ENCODE measurements at regions not wholly inside any gene's neighbourhood (a gene's known extent, or its start where the extent isn't known, plus 50 kb on each side); places are given as distances from the start of the nearest gene placed in this dataset.

DNA sequence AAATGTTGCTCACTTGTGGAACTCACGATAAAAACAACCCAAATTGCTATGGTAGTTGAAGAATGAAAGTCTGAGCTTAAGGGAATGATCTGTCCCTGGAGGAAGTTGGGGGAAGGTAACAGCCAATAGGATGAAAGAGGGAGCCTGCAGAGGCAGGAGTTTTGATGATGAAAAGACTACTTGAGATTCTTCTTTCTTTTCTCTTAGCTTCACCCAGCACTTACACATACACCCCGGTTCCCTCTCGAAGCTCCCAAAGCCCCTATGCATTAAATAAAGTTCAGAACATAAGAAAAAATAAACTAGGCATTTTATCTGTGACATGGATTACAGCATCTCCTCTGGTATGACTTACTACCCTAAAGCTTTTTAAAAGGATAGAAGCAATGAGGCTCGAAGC is 122.9 kb upstream of the GATB start:
- DNase-seq (ENCODE audit: extremely low spot score), result no peak
- Histone ChIP-seq H3K4me1 (ENCODE audit: insufficient read depth) (no peaks in the 10 kb centered on the region), H3K36me3 (ENCODE audit: insufficient read depth) (no peaks in the 10 kb centered on the region), H3K27ac (ENCODE audit: low read depth) (no peak overlapping the region), H3K4me3 (ENCODE audit: low read depth, low read length) (no peak overlapping the region)
- WGBS, result 71% methylated on average over 4 of the region's 4 CpGs

DNA sequence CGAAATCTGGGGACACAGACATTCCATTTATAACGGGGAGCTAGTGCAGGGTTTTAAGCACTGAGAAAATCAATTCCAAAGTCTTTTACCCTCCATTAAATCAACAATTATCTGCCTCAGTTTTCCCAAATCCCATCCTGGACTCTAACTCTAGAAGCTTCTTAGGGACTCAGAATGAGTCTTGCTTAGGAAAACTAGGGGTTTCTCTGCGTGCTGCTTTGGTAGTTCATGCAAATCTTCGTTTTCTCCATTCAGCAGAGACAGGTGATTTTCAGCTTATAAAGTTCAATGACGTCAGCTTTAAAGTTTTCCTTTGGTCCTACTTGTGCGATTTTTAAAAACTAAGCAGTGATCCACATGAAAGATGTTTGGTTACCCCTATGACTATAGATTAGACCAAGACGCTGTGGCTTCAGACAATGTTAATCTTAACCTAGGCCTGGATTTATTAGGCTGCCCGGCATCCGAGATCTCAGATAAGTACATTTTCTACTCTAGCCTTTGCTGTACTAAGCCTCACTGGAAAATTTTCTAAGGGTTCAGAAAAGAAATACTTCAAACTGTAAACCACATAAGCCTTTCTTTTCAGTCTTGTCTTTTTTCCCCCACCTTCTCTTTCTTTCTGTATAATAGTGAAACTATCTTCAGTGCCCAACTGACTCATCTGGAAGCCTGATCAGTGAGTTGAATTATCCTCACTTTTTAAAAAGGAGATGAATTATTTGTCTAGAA is 121.4 kb upstream of the GATB start:
- DNase-seq (ENCODE audit: extremely low spot score), result no peak
- no peaks in the 10 kb centered on the region for H3K4me1 ChIP-seq (ENCODE audit: insufficient read depth)

DNA sequence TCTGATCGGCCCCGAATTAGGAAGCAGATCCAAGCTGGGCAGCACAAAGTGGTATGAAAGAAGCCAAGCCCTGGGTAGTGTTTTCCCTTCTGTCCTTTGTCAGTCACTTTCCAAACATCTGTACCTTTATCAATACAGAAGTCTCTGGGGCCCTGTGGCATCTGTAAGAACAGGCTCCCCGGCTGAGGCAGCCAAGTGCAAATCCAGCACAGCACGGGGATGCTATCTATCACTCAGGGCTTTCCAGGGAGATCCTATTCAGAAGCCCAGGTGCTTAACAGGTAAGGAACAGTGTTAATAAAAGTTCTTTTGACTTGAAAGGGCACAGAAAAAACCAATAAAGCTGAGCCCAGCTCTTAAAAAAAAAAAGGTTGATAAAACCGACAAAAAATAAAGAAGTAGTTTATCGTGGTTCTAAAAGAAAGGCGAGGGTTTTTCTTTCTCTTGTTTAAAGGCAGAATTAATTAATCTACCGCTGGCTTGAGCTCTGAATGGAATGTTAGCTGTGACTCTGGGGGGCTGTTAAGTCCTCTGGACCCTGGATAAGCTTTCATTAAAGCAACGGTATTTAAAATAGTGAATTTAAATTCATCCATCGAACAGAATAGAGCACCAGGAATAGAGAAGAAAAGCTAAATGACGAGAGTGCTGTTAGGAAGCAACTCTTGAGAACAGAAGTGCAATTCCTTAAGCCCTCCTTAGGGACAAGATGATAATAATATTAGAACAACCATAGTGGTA is 119.1 kb upstream of the GATB start:
- Histone ChIP-seq H3K4me1 (ENCODE audit: insufficient read depth) (no peaks in the 10 kb centered on the region), H3K36me3 (ENCODE audit: insufficient read depth) (no peaks in the 10 kb centered on the region), H3K4me3 (ENCODE audit: low read depth, low read length) (no peak overlapping the region), H3K27ac (ENCODE audit: low read depth) (no peak overlapping the region)
- DNase-seq (ENCODE audit: extremely low spot score), result no peak
- WGBS, result 71% methylated on average over 11 of the region's 11 CpGs

More for the DNA sequence above, 121.4 kb upstream of the GATB start:
- H3K36me3 ChIP-seq (ENCODE audit: insufficient read depth), result no peaks in the 10 kb centered on the region
- H3K27ac ChIP-seq (ENCODE audit: low read depth), result no peak overlapping the region
- no peak overlapping the region for H3K4me3 ChIP-seq (ENCODE audit: low read depth, low read length)
- WGBS, result 65% methylated on average over 9 of the region's 9 CpGs

DNA sequence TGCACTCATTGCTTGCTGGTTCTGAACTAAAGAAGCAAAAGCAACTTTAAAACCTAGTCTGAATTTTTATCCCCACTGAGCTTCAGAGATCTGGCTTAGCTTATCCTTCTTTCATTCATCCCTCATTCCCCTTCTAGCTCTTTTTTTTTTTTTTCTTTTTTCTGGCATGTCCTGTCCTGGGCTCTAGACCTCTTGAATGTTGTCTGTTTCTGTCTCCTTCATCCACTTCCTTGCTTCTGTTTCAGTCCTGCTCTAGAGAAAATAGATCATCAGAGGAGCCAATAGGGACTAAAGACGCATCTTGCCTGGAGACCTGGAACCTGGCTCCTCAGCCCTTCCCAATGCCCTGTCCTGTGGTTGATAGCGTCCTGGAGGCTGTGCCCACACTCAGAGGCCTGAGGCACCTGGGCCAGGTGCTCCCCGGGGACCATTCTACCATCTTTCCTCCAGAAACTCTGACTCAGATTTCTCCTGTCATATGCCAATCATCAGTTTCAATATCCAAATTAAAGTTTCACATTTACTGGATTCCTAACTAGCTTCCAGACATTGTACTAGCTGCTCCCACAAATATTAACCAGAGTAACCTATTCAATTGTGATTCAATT is 115.7 kb upstream of the GATB start:
- WGBS, result 91% methylated on average over 3 of the region's 3 CpGs
- no peak overlapping the region for H3K4me3 ChIP-seq (ENCODE audit: low read depth, low read length)
- no peak for DNase-seq (ENCODE audit: extremely low spot score)
- no peaks in the 10 kb centered on the region for H3K36me3 ChIP-seq (ENCODE audit: insufficient read depth)
- no peaks in the 10 kb centered on the region for H3K4me1 ChIP-seq (ENCODE audit: insufficient read depth)
- no peak overlapping the region for H3K27ac ChIP-seq (ENCODE audit: low read depth)

DNA sequence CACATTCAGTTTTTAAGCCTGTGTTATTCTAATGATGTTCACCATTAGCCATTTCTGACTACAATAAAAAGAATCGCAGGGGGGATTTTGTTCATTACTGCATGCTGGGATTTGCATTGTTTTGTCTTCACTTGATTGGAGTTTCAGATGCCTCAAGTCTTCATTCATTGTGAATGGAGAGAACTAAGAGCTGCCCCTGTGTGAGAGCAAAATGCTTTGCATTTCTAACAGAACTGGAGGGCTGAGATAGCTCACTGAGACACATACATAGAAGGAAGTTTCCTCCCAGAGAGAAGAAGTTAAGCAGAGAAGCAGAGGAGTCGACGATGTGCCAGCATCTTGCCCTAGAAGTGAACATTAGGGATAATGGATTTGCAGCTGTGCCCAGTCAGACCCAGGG is 113.5 kb upstream of the GATB start:
- Histone ChIP-seq H3K4me1 (ENCODE audit: insufficient read depth) (no peaks in the 10 kb centered on the region), H3K4me3 (ENCODE audit: low read depth, low read length) (no peak overlapping the region), H3K27ac (ENCODE audit: low read depth) (no peak overlapping the region), H3K36me3 (ENCODE audit: insufficient read depth) (no peaks in the 10 kb centered on the region)
- no peak for DNase-seq (ENCODE audit: extremely low spot score)
- WGBS, result 51% methylated on average over 3 of the region's 3 CpGs

DNA sequence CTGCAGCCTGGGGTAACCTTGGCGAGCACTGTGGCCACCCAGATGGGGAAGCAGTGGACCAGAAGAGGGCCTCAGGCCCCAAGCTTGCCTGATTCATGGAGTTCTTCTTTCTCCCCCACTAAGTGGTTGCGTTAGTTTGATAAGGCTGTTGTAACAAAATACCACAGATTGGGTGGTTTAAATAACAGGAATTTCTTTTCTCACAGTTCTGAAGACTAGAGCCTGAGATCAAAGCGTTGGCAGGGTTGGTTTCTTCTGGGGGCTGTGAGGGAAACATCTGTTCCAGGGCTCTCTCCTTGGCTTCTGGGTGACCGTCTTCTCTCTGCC is 105.7 kb upstream of the GATB start:
- Histone ChIP-seq H3K4me3 (ENCODE audit: low read depth, low read length) (no peak overlapping the region), H3K27ac (ENCODE audit: low read depth) (no peak overlapping the region), H3K4me1 (ENCODE audit: insufficient read depth) (no peaks in the 10 kb centered on the region), H3K36me3 (ENCODE audit: insufficient read depth) (no peaks in the 10 kb centered on the region)
- WGBS, result 75% methylated on average over 4 of the region's 4 CpGs
- DNase-seq (ENCODE audit: extremely low spot score), result no peak

DNA sequence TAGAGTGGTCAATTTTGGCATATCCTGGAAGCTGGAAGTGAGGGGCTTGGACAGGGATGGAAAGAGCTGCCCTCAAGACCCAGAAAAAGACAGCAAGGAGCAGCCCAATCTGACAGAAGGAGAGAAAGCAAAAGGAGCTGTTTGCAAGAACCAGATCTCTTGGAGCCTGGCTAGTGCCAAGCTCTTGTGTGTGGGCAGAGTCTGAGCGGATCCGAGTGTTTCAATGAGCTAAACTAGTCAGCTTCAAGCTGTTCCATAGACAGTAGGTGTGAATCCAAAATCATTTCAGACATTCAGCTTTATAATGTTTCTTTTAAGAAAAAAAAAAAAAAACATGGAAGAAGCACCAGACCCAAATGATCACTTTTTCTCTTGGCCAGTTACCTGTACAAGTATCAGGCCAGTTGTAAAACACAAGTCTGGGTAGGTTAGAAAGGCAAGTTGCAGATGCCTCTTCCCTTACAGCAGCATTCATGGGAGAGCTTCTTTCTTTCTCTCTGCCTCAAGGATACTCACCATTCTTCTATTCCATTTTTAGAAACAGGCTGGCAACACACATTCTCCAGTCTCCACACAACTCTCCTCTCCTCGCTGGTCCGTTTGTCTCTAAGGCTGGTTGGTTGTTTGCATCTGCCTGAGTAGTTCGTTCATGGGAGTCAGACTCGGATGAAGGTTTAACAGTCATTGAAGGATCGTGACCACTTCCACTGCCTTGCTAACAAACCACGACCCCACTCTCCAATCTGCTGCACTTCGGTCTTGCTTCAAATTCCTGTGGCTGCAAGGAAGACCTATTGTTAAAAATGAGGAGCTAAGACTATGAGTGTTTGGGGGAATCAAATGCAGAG is 105.2 kb upstream of the GATB start:
- H3K4me1 ChIP-seq (ENCODE audit: insufficient read depth), result no peaks in the 10 kb centered on the region
- H3K36me3 ChIP-seq (ENCODE audit: insufficient read depth), result no peaks in the 10 kb centered on the region
- no peak overlapping the region for H3K4me3 ChIP-seq (ENCODE audit: low read depth, low read length)
- no peak for DNase-seq (ENCODE audit: extremely low spot score)
- 75% methylated on average over 9 of the region's 9 CpGs for WGBS
- H3K27ac ChIP-seq (ENCODE audit: low read depth), result no peak overlapping the region

DNA sequence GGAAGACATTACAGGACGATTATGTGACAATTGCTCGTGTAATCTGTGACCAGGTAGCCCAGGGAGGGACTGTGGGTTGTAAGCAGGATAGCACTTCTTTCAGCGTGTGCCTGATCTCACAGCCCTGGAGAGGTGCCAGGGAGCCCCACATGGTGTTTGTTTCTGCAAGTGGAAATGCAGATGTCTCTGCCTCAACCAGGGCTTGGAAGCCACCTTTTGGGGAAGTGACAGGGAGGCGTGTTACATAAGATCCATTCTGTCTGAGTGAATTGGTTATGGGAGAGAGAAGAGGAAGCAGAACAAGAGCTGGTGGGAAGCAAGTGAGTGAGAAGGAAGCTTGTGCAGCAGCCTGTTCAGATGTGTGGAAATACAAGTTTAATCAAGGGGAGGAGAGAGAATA is 104.5 kb upstream of the GATB start:
- no peak overlapping the region for H3K4me3 ChIP-seq (ENCODE audit: low read depth, low read length)
- no peaks in the 10 kb centered on the region for H3K4me1 ChIP-seq (ENCODE audit: insufficient read depth)
- 25% methylated on average over 4 of the region's 4 CpGs for WGBS
- DNase-seq (ENCODE audit: extremely low spot score), result no peak
- H3K36me3 ChIP-seq (ENCODE audit: insufficient read depth), result no peaks in the 10 kb centered on the region
- H3K27ac ChIP-seq (ENCODE audit: low read depth), result no peak overlapping the region

DNA sequence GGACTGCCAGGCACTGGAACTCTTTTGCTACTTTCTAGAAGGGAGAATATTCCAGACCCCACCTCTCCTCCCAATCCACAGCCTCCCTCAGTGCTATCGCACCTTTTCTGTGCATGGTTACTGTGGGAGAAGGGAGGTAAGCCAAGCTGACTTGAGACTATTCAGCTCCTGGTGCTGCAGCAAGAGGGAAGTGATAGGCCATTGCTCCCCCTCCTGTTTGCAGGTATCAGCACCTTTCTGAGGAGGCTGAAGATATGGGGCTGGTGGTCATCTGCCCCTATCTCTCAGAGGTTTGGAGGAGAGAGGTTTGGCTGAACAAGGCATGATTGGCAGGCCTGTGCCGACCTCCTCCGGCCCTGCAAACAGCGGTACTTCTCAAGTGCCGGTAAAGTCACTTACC is 103.3 kb upstream of the GATB start:
- Histone ChIP-seq H3K4me1 (ENCODE audit: insufficient read depth) (no peaks in the 10 kb centered on the region), H3K36me3 (ENCODE audit: insufficient read depth) (no peaks in the 10 kb centered on the region), H3K4me3 (ENCODE audit: low read depth, low read length) (no peak overlapping the region), H3K27ac (ENCODE audit: low read depth) (no peak overlapping the region)
- DNase-seq (ENCODE audit: extremely low spot score), result no peak
- WGBS, result 96% methylated on average over 5 of the region's 5 CpGs

DNA sequence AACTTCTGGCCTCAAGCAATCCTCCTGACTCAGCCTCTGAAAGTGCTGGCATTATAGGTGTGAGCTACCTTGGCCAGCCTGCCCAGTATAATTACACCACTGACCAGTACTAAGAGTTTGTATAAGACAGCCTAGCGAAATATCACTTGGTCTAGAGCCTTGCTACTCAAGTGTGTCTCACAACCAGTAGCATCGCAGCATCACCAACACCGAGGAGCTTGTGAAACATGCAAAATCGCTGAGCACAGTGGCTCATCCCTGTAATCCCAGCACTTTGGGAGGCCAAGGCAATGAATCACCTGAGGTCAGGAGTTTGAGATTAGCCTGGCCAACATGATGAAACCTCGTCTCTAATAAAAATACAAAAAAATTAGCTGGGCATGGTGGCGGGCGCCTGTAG is 102.0 kb upstream of the GATB start:
- WGBS, result 86% methylated on average over 7 of the region's 7 CpGs
- no peak for DNase-seq (ENCODE audit: extremely low spot score)
- Histone ChIP-seq H3K4me1 (ENCODE audit: insufficient read depth) (no peaks in the 10 kb centered on the region), H3K27ac (ENCODE audit: low read depth) (no peak overlapping the region), H3K36me3 (ENCODE audit: insufficient read depth) (no peaks in the 10 kb centered on the region), H3K4me3 (ENCODE audit: low read depth, low read length) (no peak overlapping the region)

DNA sequence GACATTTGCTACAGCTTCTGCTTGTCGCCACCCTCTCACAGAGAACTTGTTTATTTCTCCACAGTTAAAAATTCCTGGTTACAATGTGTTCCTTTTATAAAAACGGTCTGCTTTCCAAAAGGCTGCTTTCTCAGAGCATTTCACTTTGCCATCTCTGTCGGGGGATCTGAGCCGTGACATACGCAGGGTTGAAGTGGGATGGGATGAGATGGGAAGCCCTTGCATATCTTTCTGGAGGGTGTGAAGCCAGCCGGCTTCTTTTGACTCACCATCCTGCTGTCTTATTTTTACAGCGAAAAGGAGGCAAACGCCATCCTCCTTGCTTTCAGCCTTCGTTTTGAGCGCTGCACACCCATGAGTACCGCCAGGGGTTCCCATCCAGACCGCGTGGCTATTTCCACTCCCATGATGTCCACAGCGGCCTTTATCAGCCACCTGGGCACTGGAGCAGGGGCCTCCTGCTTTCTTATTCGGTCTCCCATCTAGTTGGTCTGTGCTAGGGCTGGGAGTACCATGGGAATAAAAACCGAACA is 99.8 kb upstream of the GATB start:
- Histone ChIP-seq H3K4me1 (ENCODE audit: insufficient read depth) (no peaks in the 10 kb centered on the region), H3K36me3 (ENCODE audit: insufficient read depth) (no peaks in the 10 kb centered on the region), H3K4me3 (ENCODE audit: low read depth, low read length) (no peak overlapping the region), H3K27ac (ENCODE audit: low read depth) (no peak overlapping the region)
- no peak for DNase-seq (ENCODE audit: extremely low spot score)
- 83% methylated on average over 16 of the region's 16 CpGs for WGBS

DNA sequence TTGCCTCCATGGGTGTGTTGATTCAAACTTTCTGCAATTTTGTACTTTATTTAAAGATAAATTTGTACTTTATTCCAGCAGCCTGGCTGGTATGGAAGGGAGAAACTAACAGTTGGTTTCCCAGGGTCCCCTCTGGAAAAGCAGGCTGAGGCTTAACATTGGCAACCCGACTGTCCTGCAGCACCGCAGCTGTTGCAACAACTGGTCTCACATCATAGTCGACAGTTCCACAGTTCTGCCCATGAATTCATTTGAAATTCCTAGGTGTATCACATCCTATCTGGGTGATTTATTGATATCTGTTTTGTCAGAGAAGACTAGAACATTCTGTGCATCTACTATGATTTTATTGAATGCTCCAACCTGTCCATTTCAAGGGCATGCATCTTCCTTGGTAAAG is 98.8 kb upstream of the GATB start:
- Histone ChIP-seq H3K36me3 (ENCODE audit: insufficient read depth) (no peaks in the 10 kb centered on the region), H3K4me3 (ENCODE audit: low read depth, low read length) (no peak overlapping the region), H3K27ac (ENCODE audit: low read depth) (no peak overlapping the region), H3K4me1 (ENCODE audit: insufficient read depth) (no peaks in the 10 kb centered on the region)
- DNase-seq (ENCODE audit: extremely low spot score), result no peak
- 85% methylated on average over 3 of the region's 3 CpGs for WGBS

DNA sequence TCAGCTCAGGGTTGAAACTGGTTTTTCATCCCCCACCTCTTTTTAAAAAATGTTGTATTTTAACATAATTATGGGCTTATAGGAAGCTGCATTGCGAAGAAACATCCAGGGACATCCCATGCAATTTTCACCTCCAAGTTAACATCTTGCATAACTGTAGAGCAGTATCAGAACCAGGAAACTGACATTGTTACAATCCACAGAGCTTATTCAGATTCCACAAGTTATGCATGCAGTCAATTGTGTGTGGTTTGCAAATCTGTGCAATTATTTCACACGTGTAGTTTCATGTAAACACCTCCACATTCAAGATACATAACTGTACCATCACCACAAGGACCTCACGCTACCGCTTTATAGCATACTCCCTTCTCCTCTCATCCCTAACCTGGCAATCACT is 97.5 kb upstream of the GATB start:
- Histone ChIP-seq H3K27ac (ENCODE audit: low read depth) (no peak overlapping the region), H3K36me3 (ENCODE audit: insufficient read depth) (no peaks in the 10 kb centered on the region), H3K4me1 (ENCODE audit: insufficient read depth) (no peaks in the 10 kb centered on the region), H3K4me3 (ENCODE audit: low read depth, low read length) (no peak overlapping the region)
- no peak for DNase-seq (ENCODE audit: extremely low spot score)
- WGBS, result 84% methylated on average over 4 of the region's 4 CpGs

Measured in urinary bladder (tissue), 3 donors.